OCI-LY1 (cell line): ENCODE measurements at regions not wholly inside any gene's neighbourhood (a gene's known extent, or its start where the extent isn't known, plus 50 kb on each side); places are given as distances from the start of the nearest gene placed in this dataset.

Experiments used
- H2AFZ ChIP-seq: fragments of 200-600 bp; sonication (generic), shearing (Covaris generic); 2 replicates; pipeline ENCODE4 v1.6.0; 2014; ENCODE audit warnings: antibody characterized with exemption, mild to moderate bottlenecking, low read length
- H3F3A ChIP-seq: fragments of 200-600 bp; sonication (generic), shearing (Covaris generic); 2 replicates; pipeline ENCODE4 v1.6.0; 2014; ENCODE audit warnings: mild to moderate bottlenecking, antibody characterized with exemption, low read length, moderate library complexity; ENCODE audit not compliant: insufficient read depth
- H3K27ac ChIP-seq: fragments of 200-600 bp; sonication (generic); 2 replicates; pipeline ENCODE4 v1.5.1; 2014; ENCODE audit warnings: low read length, mixed run types, mild to moderate bottlenecking, low read depth; ENCODE audit not compliant: poor library complexity, severe bottlenecking
- H3K27me3 ChIP-seq: fragments of 200-600 bp; sonication (generic); 2 replicates; pipeline ENCODE4 v1.6.0; 2014; ENCODE audit warnings: antibody characterized with exemption, mild to moderate bottlenecking, low read length, moderate library complexity; ENCODE audit not compliant: insufficient read depth
- H3K36me3 ChIP-seq: fragments of 200-600 bp; sonication (generic); 2 replicates; pipeline ENCODE4 v1.6.1; 2014; ENCODE audit warnings: mild to moderate bottlenecking, antibody characterized with exemption, low read length, moderate library complexity, mixed read lengths; ENCODE audit not compliant: insufficient read depth
- H3K4me1 ChIP-seq: fragments of 200-600 bp; sonication (generic); 2 replicates; pipeline ENCODE4 v1.5.1; 2014; ENCODE audit warnings: mild to moderate bottlenecking, low read length, moderate library complexity; ENCODE audit not compliant: insufficient read depth, severe bottlenecking
- H3K4me2 ChIP-seq: fragments of 200-600 bp; sonication (generic), shearing (Covaris generic); 2 replicates; pipeline ENCODE4 v1.6.1; 2014; ENCODE audit warnings: low read length
- H3K4me3 ChIP-seq: fragments of 200-600 bp; sonication (generic); 2 replicates; pipeline ENCODE4 v1.5.1; 2014; ENCODE audit warnings: low read length, low read depth, mild to moderate bottlenecking, mixed read lengths; ENCODE audit not compliant: poor library complexity, severe bottlenecking
- H3K79me2 ChIP-seq: fragments of 200-600 bp; shearing (Covaris generic); 2 replicates; pipeline ENCODE4 v1.6.1; 2016; ENCODE audit warnings: mixed run types, low read length, mixed read lengths; ENCODE audit not compliant: insufficient read depth
- H3K9ac ChIP-seq: fragments of 200-600 bp; sonication (generic), shearing (Covaris generic); 2 replicates; pipeline ENCODE4 v1.6.1; 2014; ENCODE audit warnings: mild to moderate bottlenecking, low read length, mixed read lengths
- H3K9me2 ChIP-seq: fragments of 200-600 bp; sonication (generic), shearing (Covaris generic); 2 replicates; pipeline ENCODE4 v1.6.1; 2014; ENCODE audit warnings: low read depth, mild to moderate bottlenecking, low read length, mixed read lengths
- H3K9me3 ChIP-seq: fragments of 200-600 bp; shearing (Covaris generic); 2 replicates; pipeline ENCODE4 v1.6.1; 2014; ENCODE audit warnings: low read length, mixed read lengths
- H4K20me1 ChIP-seq: fragments of 200-600 bp; sonication (generic), shearing (Covaris generic); 2 replicates; pipeline ENCODE4 v1.6.0; 2016; ENCODE audit warnings: mild to moderate bottlenecking, low read length; ENCODE audit not compliant: insufficient read depth
- CTCF ChIP-seq: fragments of 200-600 bp; sonication (generic), shearing (Covaris generic); IDR thresholded peaks from 2 replicates; pipeline ENCODE4 v1.5.1; 2017; ENCODE audit warnings: mild to moderate bottlenecking, antibody characterized with exemption, low read length, moderate library complexity, mixed read lengths
- EZH2 ChIP-seq: fragments of 200-600 bp; sonication (generic), shearing (Covaris generic); IDR thresholded peaks from 2 replicates; pipeline ENCODE4 v1.8.0; 2017; ENCODE audit warnings: borderline replicate concordance, mixed run types, mild to moderate bottlenecking, antibody characterized with exemption, low read length, moderate library complexity, mixed read lengths

DNA sequence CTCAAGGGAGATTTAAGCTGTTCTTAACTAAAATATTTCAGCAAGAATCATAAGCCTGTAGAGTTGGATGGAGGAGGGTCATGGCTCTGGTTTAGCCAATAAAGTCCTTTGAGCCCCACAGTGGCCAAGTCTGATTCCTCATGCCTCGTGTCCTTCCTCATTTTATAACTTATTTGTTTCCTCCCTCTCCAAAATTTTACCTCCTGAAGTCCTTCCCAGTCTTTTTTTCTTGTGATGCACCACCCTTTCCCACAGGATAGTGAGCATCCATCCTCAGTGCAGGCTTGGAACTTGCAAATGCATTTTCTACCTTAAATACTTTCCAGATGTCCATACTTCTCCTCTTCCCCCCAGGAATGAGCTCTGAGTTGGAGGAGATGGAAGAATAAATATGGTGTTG is 162.7 kb upstream of the AGTR1 start:
- Histone ChIP-seq H2AFZ (no peak overlapping the region), H3K4me1 (no peaks in the 10 kb centered on the region), H3K9me2 (no peaks in the 10 kb centered on the region), H3K9ac (no peak overlapping the region), H3K4me3 (no peak overlapping the region), H4K20me1 (no peaks in the 10 kb centered on the region), H3K4me2 (no peak overlapping the region), H3K27ac (no peak overlapping the region), H3K27me3 (no peaks in the 10 kb centered on the region), H3K36me3 (no peaks in the 10 kb centered on the region), H3K9me3 (no peaks in the 10 kb centered on the region), H3K79me2 (no peaks in the 10 kb centered on the region), H3F3A (no peaks in the 10 kb centered on the region)
- TF ChIP-seq EZH2 (no peak), CTCF (no peak)

GRCh38 chr3:148540266-148540665 is 157.4 kb upstream of the AGTR1 start:
- Histone ChIP-seq H3K4me2 (no peak overlapping the region), H3K27ac (no peak overlapping the region), H3K9me2 (no peaks in the 10 kb centered on the region), H3K79me2 (no peaks in the 10 kb centered on the region), H3K4me3 (no peak overlapping the region), H3K36me3 (no peaks in the 10 kb centered on the region), H3K27me3 (no peaks in the 10 kb centered on the region), H3K9ac (no peak overlapping the region), H3K9me3 (no peaks in the 10 kb centered on the region), H4K20me1 (no peaks in the 10 kb centered on the region), H3K4me1 (no peaks in the 10 kb centered on the region), H2AFZ (no peak overlapping the region), H3F3A (no peaks in the 10 kb centered on the region)
- TF ChIP-seq EZH2 (no peak), CTCF (no peak)

DNA sequence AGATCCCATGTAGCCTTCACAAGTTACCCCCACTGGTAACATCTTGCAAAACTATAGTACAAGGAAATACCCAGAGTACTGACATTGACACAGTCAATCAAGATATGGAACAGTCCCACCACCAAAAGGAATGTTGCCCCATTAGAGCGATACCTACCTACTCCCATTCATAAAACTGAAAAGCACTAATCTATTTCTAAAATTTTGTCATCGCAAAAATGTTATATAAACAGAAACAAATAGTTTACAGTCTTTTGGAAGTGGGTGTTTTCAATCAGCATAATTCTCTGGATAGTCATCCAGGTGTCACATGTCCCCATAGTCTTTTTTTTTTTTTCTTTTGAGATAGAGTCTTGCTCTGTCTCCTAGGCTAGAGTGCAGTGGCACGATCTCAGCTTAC is 156.9 kb upstream of the AGTR1 start:
- Histone ChIP-seq H3K27ac (no peak overlapping the region), H3F3A (no peaks in the 10 kb centered on the region), H3K27me3 (no peaks in the 10 kb centered on the region), H3K4me3 (no peak overlapping the region), H3K9ac (no peak overlapping the region), H4K20me1 (no peaks in the 10 kb centered on the region), H3K79me2 (no peaks in the 10 kb centered on the region), H3K4me2 (no peak overlapping the region), H3K36me3 (no peaks in the 10 kb centered on the region), H3K9me2 (no peaks in the 10 kb centered on the region), H2AFZ (no peak overlapping the region), H3K4me1 (no peaks in the 10 kb centered on the region), H3K9me3 (no peaks in the 10 kb centered on the region)
- TF ChIP-seq EZH2 (no peak), CTCF (no peak)
